Right forelimb (tissue), 1 donor: ENCODE measurements at regions not wholly inside any gene's neighbourhood (a gene's known extent, or its start where the extent isn't known, plus 50 kb on each side); places are given as distances from the start of the nearest gene placed in this dataset.

Source experiments
- DNase-seq: peaks from one replicate; pipeline ENCODE4 v3.0.0-alpha.2; 2018

DNA sequence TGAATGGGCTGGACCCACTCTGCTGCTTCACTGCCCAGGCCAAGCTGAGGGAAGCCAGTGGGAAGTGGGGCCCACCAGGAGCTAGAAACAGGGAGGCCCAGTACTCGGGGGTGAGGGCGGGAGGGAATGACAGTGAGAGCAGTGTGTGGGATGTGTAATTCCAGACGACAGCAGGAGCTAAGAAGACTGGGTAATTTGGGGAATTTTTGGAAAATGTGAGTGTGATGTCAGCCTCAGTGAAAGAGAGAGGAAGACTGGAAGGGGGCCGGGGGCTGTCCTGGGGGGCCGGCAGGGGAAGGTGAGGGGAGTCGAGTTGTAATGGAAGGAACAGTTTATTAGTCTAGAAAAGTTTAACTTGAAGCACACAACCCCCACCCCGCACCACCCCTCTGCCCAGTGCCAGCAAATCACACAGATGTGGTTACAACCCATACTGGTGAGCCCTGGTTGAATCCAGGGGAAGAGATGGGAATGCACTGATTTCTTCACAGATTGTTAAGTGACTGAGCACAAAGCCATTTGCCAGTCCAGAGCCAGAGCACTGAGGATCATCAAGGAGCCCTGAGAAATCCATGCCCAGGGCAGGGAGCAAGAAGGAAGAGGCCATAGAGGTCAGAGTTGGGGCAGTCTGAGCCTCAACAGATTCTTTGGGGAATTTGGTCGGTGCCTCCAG, 76.7 kb upstream of the PKDCC start:
- DNase-seq: no peak

DNA sequence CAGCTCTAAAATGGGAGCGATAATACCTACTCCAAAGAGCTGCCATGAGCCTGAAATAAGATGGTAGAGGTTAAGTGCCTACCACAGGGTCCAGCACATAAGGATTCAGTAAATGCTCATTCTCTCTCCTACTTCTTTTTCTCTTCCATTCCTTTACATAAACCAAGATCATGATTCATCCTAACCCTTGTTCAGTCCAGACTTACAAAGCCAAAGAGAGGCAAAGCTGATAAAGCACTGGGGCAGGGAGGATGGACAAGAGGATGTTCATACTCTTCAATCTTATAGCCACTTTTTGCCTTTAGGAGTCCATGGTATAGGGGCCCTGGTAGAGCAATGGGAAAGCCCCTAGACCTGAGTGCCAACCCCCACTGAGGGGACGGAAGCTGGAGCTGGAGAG, 75.6 kb upstream of the PKDCC start:
- DNase-seq: no peak

DNA sequence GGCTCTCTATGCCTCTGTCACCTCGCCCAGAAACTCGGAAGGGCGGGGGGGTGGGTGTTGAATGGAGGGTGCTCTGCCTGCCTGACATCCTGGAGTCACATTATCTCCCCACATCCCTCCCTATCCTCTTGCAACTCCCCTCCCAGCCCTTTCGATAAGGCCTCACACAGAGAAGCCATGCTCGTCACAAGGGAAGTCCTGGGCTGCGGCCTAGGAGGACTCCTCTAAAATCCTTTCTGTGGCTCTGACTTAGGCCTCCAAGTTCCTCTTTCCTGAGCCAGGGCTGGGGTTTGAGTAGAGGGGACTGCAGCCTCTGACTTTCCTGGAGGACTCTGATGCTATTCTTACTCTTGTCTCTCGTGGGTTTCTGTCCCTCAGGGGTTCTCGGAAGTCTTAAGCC, 75.0 kb upstream of the PKDCC start:
- no peak for DNase-seq

DNA sequence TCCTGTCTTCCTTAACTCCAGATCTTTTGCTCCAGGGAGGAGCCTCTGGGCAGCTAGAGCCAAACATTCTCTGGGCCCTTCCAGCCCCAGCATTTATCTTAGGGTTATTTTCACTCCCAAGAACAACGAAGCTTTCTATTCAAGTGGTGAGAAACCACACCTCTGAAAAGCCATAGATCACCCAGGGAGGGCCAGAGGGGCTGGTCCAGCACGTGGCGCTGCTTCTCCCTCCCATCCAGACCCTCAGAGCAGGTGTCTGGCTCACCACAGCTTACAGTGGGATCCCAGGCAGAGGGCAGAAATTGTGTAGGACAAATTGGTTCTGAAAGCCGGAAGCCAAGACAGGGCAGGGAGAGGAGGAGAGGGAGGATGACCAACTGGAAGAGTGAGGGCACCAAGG, 74.0 kb upstream of the PKDCC start:
- no peak for DNase-seq

DNA sequence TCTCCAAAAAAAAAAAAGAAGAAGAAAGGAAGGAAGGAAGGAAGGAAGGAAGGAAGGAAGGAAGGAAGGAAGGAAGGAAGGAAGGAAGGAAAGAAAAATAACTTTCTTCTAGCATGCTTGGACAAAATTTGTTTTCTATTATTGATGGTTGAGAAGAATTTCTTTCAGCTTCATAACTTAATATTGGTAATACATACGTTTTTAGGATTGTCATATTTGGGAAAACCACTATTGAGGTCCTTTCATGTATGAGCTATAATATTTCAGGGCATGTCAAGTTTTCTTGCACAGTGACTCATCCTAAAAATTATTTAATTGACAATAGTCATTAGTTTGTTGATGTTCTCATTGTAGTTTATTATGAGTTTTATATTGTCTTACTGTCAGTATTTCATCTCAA, 66.4 kb upstream of the PKDCC start:
- DNase-seq: no peak

DNA sequence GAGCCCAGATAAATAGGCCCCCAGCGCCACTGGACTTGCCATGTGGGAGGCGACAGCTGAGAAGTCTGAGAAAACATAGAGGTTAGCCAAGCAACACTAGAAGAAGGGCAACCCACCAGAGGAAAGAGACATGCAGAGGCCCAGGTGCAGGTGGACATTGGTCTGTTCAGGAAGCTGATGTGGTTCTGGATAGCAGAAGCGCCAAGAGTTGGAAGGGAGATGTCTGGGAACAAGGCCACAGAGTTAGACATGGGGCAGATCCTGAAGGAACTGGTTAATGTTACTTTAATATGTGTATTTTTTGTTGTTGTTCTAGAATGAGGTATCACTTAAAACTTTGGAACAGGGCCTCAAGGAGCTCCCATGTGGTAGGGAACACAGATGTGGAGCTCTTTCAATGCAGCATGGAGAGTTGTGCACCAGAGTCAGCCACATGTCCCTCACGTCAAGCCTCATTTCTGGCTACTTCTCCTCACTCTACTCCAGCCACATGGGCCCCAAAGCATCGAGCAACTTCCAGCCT, 62.2 kb upstream of the PKDCC start:
- no peak for DNase-seq

DNA sequence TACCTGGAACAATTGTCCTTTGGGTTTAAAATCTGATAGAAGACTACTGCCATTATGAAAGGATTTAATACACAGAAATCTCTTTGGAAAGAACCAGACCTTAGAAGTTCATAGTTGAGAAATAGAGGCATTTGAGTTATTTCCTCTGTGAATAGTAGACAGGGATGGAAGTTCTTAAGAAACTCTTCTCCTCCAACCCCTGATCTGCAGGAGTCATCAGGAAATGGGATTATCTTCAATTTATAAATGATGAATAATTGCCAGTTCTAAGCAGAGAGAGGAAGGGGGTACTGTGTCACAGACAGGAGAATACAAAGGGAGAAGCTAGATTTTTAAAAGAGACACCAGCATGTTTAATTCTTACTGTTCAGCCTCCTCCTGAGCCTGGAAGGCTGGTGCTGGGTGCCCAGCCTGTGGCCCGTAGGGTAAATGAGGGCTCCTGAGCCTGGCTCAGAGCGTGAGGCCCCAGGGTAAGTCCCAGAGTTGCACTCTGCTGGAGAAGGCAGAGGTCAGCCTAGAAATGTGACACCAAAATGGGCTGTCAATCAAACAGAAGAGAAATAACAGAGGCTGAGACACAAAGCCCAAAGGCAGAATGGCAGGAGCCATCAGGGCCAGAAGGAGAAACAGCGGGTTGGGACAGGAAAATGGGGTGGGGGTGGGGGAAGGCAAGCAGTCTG, 58.2 kb upstream of the PKDCC start:
- no peak for DNase-seq

DNA sequence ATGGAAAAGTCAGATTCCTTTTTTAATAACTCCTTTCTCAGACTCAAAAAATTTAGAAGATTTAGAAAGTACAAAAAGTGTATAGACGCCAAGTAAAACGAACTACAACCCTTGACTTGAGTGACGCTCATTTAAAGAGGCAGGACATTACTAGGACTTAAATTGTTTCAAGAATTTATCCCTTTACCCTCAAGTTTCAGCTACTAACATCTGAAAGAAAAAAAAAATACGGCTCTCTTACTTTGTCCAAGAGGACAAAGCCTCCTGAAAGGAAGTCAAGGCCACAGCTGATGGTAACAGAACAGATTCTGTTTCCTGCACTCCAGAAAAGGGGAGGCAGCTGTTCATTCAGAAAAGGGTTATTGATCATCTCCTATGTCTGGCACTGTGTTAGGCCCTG, 57.6 kb upstream of the PKDCC start:
- no peak for DNase-seq

DNA sequence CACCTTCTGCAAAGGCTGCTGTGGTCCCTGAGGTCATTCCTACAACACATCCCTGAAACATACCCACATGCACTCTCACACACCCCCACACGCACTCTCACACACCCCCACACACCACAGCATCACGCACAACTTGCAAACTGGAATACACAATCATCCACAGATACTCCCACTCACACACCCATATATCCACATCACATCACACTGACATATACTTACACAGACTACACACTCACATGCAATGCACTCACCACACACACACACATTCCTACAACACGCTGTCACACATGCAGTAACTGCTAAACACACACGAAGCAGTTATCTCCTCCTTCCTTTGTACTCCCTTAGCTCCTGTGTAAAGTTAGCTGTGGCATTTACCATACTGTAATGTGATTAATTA, 57.1 kb upstream of the PKDCC start:
- no peak for DNase-seq

DNA sequence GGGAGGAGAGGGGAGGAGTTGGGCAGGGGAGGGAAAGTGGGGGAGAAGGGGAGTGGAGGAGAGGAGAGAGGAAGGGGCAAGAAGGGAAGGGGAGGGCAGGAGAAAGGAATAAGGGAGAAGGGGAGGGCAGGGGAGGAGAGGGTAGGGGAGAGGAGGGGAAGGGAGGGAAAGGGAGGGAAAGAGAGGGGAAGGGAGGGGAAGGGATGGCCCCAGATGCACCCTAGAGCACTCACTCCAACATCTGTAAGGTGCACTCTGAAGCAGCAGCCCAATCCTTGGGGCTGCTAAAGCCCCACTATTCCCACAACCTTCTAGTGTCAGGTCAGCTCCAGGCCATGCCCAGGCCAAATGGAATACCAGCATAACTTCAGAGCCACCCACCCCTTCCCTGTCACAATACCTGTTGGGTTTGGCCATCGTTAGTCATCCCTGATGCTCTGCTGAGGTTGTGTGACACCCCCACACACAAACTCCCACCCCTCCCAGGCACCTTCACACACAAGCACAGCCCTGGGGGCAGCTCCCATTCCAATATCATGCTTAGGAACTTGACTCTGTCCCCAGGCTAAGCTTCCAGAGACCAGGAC, 55.7 kb upstream of the PKDCC start:
- no peak for DNase-seq

DNA sequence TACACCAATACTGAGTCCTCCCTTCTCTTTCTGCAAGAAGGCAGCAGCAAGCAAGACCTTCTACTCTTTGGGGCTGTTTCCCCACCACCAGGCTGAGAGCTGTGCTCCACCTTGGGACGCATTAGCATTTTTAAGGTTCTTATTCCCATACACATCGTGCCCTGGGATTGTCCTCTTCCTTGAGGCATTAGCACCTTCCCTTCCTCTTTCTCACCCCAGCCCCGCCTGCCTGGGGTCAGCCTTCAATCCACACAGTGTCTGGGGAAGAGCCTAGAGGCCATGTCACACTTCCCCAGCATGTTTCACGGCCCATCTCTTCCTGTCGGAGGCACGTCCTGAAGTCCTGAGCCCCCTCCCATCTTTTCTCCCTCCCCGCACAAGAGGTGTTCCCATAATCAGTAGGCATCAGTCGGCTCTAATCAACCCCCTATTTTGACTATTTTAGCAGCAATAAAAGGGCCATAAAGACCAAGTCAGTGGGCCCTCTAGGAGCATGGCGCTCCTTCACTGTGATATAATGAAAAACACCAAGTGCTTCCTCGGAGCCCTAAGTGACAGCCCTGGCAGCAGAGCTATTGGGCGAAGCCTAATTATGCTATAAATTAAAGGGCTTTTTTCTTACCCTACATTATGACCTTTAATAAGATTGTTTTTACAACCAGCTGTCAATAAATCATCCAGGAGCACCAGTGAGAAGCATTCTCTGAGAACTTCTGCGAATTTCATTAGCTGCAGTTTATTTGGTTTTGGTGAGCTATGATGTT, 55.0 kb upstream of the PKDCC start:
- DNase-seq: peak; percentile 19

DNA sequence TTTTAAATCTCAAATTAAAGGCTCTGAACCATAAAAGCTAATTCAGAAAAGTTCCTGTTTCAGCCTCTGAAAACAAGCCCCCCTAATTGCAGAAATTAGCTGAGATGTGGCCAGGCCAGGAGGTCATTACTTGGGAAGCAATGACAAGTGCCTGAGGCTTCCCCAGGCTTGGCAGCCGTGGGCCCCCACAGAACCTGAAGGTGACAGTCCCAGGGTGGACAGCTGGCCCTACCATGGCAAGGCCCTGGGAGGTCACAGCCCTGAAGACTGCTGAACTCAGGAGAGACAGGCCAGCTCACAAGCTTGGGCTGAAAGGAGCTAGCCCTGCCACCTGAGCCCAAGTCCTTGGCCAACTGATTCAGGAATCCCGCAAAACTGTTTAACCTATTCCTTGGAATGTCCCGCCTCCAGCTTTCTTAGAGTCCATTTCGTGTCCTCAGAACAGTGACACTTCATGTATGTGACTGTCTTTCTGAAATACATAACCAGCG, 54.3 kb upstream of the PKDCC start:
- peak; percentile 15 for DNase-seq

DNA sequence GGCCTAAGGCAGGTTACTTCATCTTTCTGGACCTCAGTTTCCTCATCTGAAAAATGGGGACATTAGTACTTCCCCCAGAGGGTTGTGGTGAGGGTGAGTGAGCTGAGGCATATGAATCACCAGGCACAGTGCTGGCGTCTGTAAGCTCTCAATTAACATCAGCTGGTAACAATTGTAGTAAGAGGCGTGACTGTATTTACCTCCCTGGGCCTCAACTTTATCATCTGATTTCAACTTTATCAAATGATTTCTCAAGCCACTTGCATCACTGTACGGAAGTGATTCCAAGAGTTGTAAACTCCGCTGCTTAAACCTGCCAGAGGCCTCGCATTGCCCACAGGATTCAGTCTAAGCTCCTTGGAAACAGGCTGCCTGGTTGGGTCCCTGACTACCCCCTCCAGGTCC, 53.6 kb upstream of the PKDCC start:
- no peak for DNase-seq

DNA sequence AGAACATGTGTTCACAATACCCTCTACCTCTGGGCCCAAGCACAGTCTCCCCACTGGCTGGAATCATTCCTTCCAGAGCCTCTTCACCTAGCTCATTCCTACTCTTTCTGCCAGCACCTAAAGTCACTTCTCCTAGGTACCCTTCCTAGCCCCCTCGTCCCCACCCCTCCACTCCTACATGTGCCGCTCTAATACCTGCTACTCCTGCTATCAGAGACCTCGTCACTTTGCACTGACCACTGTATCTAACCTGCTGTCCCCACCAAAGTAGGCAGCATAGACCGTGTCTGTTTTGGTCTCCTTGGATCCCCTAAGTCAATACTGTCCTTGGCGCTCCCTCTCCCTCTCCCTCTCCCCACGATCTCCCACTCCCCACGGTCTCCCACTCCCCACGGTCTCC, 53.2 kb upstream of the PKDCC start:
- no peak for DNase-seq

DNA sequence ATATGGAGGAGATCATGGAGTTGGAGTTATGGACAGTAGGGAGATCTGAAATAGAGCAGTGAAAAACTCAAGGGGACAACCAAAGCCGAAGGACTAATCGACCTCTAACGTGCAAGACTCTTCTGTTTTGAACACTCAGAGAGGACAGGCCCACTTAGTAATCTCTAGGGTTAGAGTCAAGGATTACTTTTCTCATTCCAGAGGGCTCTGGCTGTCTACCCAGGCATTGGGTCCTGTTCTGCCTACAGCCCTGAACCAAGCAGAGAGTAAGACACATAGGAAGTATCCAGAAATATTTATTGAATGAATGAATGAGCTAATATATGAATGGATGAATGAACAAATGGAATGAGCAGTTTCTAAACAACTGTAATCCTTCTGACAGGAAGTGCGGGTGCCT, 50.3 kb upstream of the PKDCC start:
- DNase-seq: no peak
